Ammon's horn (tissue), 1 donor: ENCODE measurements at regions not wholly inside any gene's neighbourhood (a gene's known extent, or its start where the extent isn't known, plus 50 kb on each side); places are given as distances from the start of the nearest gene placed in this dataset.
"Not testable (repeated sequence)": the region's sequence is repeated elsewhere in the genome, so short reads cannot be mapped to it uniquely, and the experiment has no call there.

Experiments used
- DNase-seq: peaks from one replicate; pipeline ENCODE4 v3.0.0-alpha.2; 2016; ENCODE audit warnings: low spot score

GRCh38 chr5:14054965-14055963 lies 87.9 kb upstream of the TRIO start:
- DNase-seq = no peak

GRCh38 chr5:14054111-14054854 lies 88.9 kb upstream of the TRIO start:
- DNase-seq = no peak

GRCh38 chr5:14050821-14051220 lies 92.3 kb upstream of the TRIO start:
- DNase-seq = no peak

- DNase-seq = no peak
Observed at GRCh38 chr5:14048434-14048833, 94.7 kb upstream of the TRIO start.

- no peak for DNase-seq
Observed at GRCh38 chr5:14041528-14042192, 97.2 kb upstream of the DNAH5 start.

- DNase-seq = no peak
Observed at GRCh38 chr5:14040542-14040941, 96.1 kb upstream of the DNAH5 start.

- DNase-seq = no peak
Observed at GRCh38 chr5:14039576-14039975, 95.1 kb upstream of the DNAH5 start.

GRCh38 chr5:14039063-14039462 lies 94.6 kb upstream of the DNAH5 start:
- DNase-seq = no peak

GRCh38 chr5:14038341-14038959 lies 94.0 kb upstream of the DNAH5 start:
- no peak for DNase-seq

- DNase-seq = no peak
Observed at GRCh38 chr5:14036947-14037346, 92.5 kb upstream of the DNAH5 start.

GRCh38 chr5:14036514-14036913 lies 92.0 kb upstream of the DNAH5 start:
- no peak for DNase-seq

GRCh38 chr5:14035859-14036503 lies 91.5 kb upstream of the DNAH5 start:
- no peak for DNase-seq

GRCh38 chr5:14034963-14035362 lies 90.5 kb upstream of the DNAH5 start:
- DNase-seq = no peak

GRCh38 chr5:14032918-14033317 lies 88.4 kb upstream of the DNAH5 start:
- no peak for DNase-seq

- DNase-seq = no peak
Observed at GRCh38 chr5:14028938-14029584, 84.6 kb upstream of the DNAH5 start.

- DNase-seq = no peak
Observed at GRCh38 chr5:14028188-14028587, 83.7 kb upstream of the DNAH5 start.

- no peak for DNase-seq
Observed at GRCh38 chr5:14025569-14026286, 81.2 kb upstream of the DNAH5 start.

GRCh38 chr5:14022971-14023370 lies 78.5 kb upstream of the DNAH5 start:
- DNase-seq = no peak

GRCh38 chr5:14020944-14021343 lies 76.5 kb upstream of the DNAH5 start:
- not testable (repeated sequence) for DNase-seq

- no peak for DNase-seq
Observed at GRCh38 chr5:14019768-14020290, 75.3 kb upstream of the DNAH5 start.
